ENCODE measurements at regions not wholly inside any gene's neighbourhood (a gene's known extent, or its start where the extent isn't known, plus 50 kb on each side); places are given as distances from the start of the nearest gene placed in this dataset.
"Not testable (repeated sequence)": the region's sequence is repeated elsewhere in the genome, so short reads cannot be mapped to it uniquely, and the experiment has no call there.

GRCh38 chr2:207328944-207329386 lies 163.2 kb upstream of the KLF7 start:
- DNase-seq (ENCODE audit: low spot score) = no peak

GRCh38 chr2:207330912-207331311 lies 165.2 kb upstream of the KLF7 start:
- no peak for DNase-seq (ENCODE audit: low spot score)

GRCh38 chr2:207331674-207332073 lies 165.9 kb upstream of the KLF7 start:
- no peak for DNase-seq (ENCODE audit: low spot score)

GRCh38 chr2:207332480-207333212 lies 166.9 kb upstream of the KLF7 start:
- no peak for DNase-seq (ENCODE audit: low spot score)

GRCh38 chr2:207333599-207334300 lies 168.0 kb upstream of the KLF7 start:
- DNase-seq (ENCODE audit: low spot score) = no peak

GRCh38 chr2:207334301-207334623 lies 168.5 kb upstream of the KLF7 start:
- DNase-seq (ENCODE audit: low spot score) = no peak

GRCh38 chr2:207334624-207335371 lies 169.1 kb upstream of the KLF7 start:
- DNase-seq (ENCODE audit: low spot score) = no peak

- no peak for DNase-seq (ENCODE audit: low spot score)
Observed at GRCh38 chr2:207337234-207338219, 171.8 kb upstream of the KLF7 start.

- DNase-seq (ENCODE audit: low spot score) = no peak
Observed at GRCh38 chr2:207338220-207338607, 172.5 kb upstream of the KLF7 start.

GRCh38 chr2:207338610-207339009 lies 172.9 kb upstream of the KLF7 start:
- DNase-seq (ENCODE audit: low spot score) = no peak

- no peak for DNase-seq (ENCODE audit: low spot score)
Observed at GRCh38 chr2:207341112-207341750, 175.5 kb upstream of the KLF7 start.

- DNase-seq (ENCODE audit: low spot score) = no peak
Observed at GRCh38 chr2:207341804-207342203, 176.1 kb upstream of the KLF7 start.

GRCh38 chr2:207344596-207345394 lies 179.0 kb upstream of the KLF7 start:
- DNase-seq (ENCODE audit: low spot score) = not testable (repeated sequence)

GRCh38 chr2:207351171-207351570 lies 178.6 kb upstream of the CREB1 start:
- DNase-seq (ENCODE audit: low spot score) = no peak

GRCh38 chr2:207352978-207353671 lies 176.6 kb upstream of the CREB1 start:
- no peak for DNase-seq (ENCODE audit: low spot score)

GRCh38 chr2:207353836-207354235 lies 175.9 kb upstream of the CREB1 start:
- DNase-seq (ENCODE audit: low spot score) = no peak

- DNase-seq (ENCODE audit: low spot score) = no peak
Observed at GRCh38 chr2:207354462-207354861, 175.3 kb upstream of the CREB1 start.

- no peak for DNase-seq (ENCODE audit: low spot score)
Observed at GRCh38 chr2:207356567-207356966, 173.2 kb upstream of the CREB1 start.

- no peak for DNase-seq (ENCODE audit: low spot score)
Observed at GRCh38 chr2:207357216-207357615, 172.5 kb upstream of the CREB1 start.

- no peak for DNase-seq (ENCODE audit: low spot score)
Observed at GRCh38 chr2:207362716-207363115, 167.0 kb upstream of the CREB1 start.

Data from hematopoietic multipotent progenitor cell treated with erythropoietin and hydrocortisone succinate and interleukin-3 and kit ligand, for 15 days (in vitro differentiated cells).